ENCODE measurements at regions not wholly inside any gene's neighbourhood (a gene's known extent, or its start where the extent isn't known, plus 50 kb on each side); places are given as distances from the start of the nearest gene placed in this dataset.

DNA sequence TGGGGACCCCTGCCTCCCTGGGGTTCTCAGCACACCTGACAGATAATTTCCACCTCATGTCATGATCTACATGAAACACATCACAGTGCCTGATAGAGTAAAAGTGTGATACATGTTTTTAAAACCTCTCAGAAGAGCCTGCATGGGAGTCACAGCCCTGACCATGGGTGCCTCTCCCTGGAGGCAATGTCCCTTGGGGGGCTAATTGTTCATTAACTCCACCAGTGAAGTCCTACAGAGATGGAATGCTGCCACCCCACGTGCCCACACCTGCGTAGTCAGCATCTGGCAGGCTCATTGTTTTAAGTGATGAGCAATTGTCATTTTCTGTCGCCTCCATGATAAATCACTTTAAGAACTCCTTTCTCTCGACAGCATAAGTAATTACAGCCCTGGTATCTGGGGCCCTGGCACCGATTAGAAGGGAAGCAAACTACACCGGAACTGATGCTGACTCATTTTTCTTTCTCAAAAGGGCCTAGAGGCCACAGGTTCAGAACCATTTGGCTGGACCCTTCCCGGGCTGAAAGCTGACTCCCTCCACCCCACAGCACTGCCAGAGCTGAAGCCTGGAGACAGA is 109.6 kb upstream of the GJB5 start (continued):
- TF ChIP-seq, protein P1, sequence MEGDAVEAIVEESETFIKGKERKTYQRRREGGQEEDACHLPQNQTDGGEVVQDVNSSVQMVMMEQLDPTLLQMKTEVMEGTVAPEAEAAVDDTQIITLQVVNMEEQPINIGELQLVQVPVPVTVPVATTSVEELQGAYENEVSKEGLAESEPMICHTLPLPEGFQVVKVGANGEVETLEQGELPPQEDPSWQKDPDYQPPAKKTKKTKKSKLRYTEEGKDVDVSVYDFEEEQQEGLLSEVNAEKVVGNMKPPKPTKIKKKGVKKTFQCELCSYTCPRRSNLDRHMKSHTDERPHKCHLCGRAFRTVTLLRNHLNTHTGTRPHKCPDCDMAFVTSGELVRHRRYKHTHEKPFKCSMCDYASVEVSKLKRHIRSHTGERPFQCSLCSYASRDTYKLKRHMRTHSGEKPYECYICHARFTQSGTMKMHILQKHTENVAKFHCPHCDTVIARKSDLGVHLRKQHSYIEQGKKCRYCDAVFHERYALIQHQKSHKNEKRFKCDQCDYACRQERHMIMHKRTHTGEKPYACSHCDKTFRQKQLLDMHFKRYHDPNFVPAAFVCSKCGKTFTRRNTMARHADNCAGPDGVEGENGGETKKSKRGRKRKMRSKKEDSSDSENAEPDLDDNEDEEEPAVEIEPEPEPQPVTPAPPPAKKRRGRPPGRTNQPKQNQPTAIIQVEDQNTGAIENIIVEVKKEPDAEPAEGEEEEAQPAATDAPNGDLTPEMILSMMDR (conservative IDR thresholded peaks at IDR 0.05; ENCODE audit: low read depth in 2 of 2): no peak
- no peak for TF ChIP-seq EZH2phosphoT487 (IDR thresholded peaks at IDR 0.05; ENCODE audit: unreplicated experiment)
- TF ChIP-seq, protein P2, sequence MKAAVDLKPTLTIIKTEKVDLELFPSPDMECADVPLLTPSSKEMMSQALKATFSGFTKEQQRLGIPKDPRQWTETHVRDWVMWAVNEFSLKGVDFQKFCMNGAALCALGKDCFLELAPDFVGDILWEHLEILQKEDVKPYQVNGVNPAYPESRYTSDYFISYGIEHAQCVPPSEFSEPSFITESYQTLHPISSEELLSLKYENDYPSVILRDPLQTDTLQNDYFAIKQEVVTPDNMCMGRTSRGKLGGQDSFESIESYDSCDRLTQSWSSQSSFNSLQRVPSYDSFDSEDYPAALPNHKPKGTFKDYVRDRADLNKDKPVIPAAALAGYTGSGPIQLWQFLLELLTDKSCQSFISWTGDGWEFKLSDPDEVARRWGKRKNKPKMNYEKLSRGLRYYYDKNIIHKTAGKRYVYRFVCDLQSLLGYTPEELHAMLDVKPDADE (IDR thresholded peaks at IDR 0.05): no peak

DNA sequence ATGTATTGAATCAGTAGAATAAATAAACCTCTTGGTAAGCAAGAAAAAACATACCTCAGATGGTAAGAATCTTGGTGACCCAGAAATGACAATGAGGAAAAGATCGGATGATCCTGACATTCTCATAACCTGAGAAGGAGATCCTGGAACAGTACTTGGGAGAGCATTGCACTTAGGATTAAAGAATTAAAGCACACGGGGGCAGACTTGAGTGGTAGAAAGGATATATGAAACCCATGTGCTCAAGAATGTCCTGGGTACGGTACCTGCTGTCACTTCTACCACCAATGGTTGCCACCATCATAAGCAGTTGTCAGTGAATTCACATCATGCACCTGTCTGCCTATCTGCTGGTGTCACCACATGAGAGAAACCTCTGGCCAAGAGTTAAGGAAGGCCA is 108.9 kb upstream of the GJB5 start:
- H3K9me3 Mint-ChIP-seq: no peaks in the 10 kb centered on the region
- H3K4me3 Mint-ChIP-seq: no peak overlapping the region
- no peak overlapping the region for H3K27ac ChIP-seq (ENCODE audit: low read depth)
- no peaks in the 10 kb centered on the region for H4K20me1 ChIP-seq (replicated peaks; ENCODE audit: insufficient read depth)
- H3F3A ChIP-seq (replicated peaks; ENCODE audit: low read depth): no peaks in the 10 kb centered on the region
- no peak overlapping the region for H3K27ac Mint-ChIP-seq
- H3K27me3 ChIP-seq (ENCODE audit: insufficient read depth): no peaks in the 10 kb centered on the region
- no peaks in the 10 kb centered on the region for H3K36me3 ChIP-seq (ENCODE audit: insufficient read depth)
- no peaks in the 10 kb centered on the region for H3K79me2 ChIP-seq (replicated peaks; ENCODE audit: insufficient read depth)
- no peak overlapping the region for H3K4me3 ChIP-seq
- no peak overlapping the region for H2AFZ ChIP-seq
- H3K4me1 ChIP-seq (ENCODE audit: insufficient read depth): no peaks in the 10 kb centered on the region
- no peaks in the 10 kb centered on the region for H3K36me3 Mint-ChIP-seq (ENCODE audit: low read depth)
- TF ChIP-seq, protein P1 (conservative IDR thresholded peaks at IDR 0.05; ENCODE audit: low read depth in 2 of 2): peak in 1 of 2 experiments; percentile 20; a peak in 1 of 4 replicates
- no peak for TF ChIP-seq POLR2AphosphoS5 (IDR thresholded peaks at IDR 0.05; ENCODE audit: low read depth)
- H3K27me3 Mint-ChIP-seq (ENCODE audit: insufficient read depth, low read depth, poor library complexity): peaks cover 4% of the 10 kb centered on the region
- H3K4me1 Mint-ChIP-seq: peaks cover 7% of the 10 kb centered on the region; the same call in 2 of the 3 replicates
- ATAC-seq (no peak), DNase-seq (ENCODE audit: low spot score) (no peak)
- no peaks in the 10 kb centered on the region for H3K9me2 ChIP-seq (ENCODE audit: insufficient read depth)
- no peak overlapping the region for H3K4me2 ChIP-seq

DNA sequence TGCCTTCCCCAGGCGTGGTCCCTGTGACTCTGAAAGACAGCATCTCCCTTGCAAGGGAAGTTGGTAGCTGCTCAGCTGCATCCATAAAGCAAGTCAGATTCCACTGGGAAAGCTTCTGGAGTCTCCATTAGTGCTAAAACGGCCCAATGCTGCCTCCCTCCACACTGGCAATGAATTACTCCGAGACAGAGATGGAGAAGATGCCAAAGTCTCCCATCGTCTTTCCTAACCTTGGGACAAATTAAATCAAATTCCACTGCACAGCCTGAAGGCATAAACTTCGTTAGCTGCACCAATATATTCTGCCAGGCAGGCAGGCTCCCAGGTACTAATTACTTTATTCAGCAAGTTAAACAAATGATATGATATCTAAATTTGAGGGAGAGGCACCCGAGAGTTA is 106.3 kb upstream of the GJB5 start:
- Mint-ChIP-seq H3K27me3 (ENCODE audit: insufficient read depth, low read depth, poor library complexity) (peaks cover 9% of the 10 kb centered on the region), H3K4me3 (no peak overlapping the region), H3K27ac (no peak overlapping the region), H3K9me3 (no peaks in the 10 kb centered on the region), H3K4me1 (peaks cover 12% of the 10 kb centered on the region), H3K36me3 (ENCODE audit: low read depth) (no peaks in the 10 kb centered on the region)
- DNase-seq (ENCODE audit: low spot score): no peak
- no peaks in the 10 kb centered on the region for H3K79me2 ChIP-seq (replicated peaks; ENCODE audit: insufficient read depth)
- peaks cover 4% of the 10 kb centered on the region for H3K4me1 ChIP-seq (ENCODE audit: insufficient read depth)
- no peak overlapping the region for H2AFZ ChIP-seq
- H3K27me3 ChIP-seq (ENCODE audit: insufficient read depth): no peaks in the 10 kb centered on the region
- H3K4me2 ChIP-seq: no peak overlapping the region
- no peak overlapping the region for H3K4me3 ChIP-seq
- 0 out of 2 replicates have a peak, but pooled peaks cover 5% of the 10 kb centered on the region for H3K9me2 ChIP-seq (ENCODE audit: insufficient read depth)
- ATAC-seq: no peak
- no peak overlapping the region for H3K27ac ChIP-seq (ENCODE audit: low read depth)
- H3F3A ChIP-seq (replicated peaks; ENCODE audit: low read depth): no peaks in the 10 kb centered on the region
- no peaks in the 10 kb centered on the region for H4K20me1 ChIP-seq (replicated peaks; ENCODE audit: insufficient read depth)
- no peaks in the 10 kb centered on the region for H3K36me3 ChIP-seq (ENCODE audit: insufficient read depth)
- no peak for TF ChIP-seq STAT1 (IDR thresholded peaks at IDR 0.05; ENCODE audit: unreplicated experiment)
- TF ChIP-seq, protein P3, sequence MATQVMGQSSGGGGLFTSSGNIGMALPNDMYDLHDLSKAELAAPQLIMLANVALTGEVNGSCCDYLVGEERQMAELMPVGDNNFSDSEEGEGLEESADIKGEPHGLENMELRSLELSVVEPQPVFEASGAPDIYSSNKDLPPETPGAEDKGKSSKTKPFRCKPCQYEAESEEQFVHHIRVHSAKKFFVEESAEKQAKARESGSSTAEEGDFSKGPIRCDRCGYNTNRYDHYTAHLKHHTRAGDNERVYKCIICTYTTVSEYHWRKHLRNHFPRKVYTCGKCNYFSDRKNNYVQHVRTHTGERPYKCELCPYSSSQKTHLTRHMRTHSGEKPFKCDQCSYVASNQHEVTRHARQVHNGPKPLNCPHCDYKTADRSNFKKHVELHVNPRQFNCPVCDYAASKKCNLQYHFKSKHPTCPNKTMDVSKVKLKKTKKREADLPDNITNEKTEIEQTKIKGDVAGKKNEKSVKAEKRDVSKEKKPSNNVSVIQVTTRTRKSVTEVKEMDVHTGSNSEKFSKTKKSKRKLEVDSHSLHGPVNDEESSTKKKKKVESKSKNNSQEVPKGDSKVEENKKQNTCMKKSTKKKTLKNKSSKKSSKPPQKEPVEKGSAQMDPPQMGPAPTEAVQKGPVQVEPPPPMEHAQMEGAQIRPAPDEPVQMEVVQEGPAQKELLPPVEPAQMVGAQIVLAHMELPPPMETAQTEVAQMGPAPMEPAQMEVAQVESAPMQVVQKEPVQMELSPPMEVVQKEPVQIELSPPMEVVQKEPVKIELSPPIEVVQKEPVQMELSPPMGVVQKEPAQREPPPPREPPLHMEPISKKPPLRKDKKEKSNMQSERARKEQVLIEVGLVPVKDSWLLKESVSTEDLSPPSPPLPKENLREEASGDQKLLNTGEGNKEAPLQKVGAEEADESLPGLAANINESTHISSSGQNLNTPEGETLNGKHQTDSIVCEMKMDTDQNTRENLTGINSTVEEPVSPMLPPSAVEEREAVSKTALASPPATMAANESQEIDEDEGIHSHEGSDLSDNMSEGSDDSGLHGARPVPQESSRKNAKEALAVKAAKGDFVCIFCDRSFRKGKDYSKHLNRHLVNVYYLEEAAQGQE (IDR thresholded peaks at IDR 0.05; ENCODE audit: unreplicated experiment): no peak
- TF ChIP-seq ZNF114 (CRISPR knock-in tag; IDR thresholded peaks at IDR 0.05): no peak
- TF ChIP-seq EZH2phosphoT487 (IDR thresholded peaks at IDR 0.05; ENCODE audit: unreplicated experiment): no peak
- TF ChIP-seq NANOG (IDR thresholded peaks at IDR 0.05; ENCODE audit: borderline replicate concordance): no peak

Measured in GM23338 (cell line).